Astrocyte of the hippocampus (primary cell): ENCODE measurements at regions not wholly inside any gene's neighbourhood (a gene's known extent, or its start where the extent isn't known, plus 50 kb on each side); places are given as distances from the start of the nearest gene placed in this dataset.

Source experiments
- DNase-seq: peaks from one replicate; pipeline ENCODE4 v3.0.0; 2011; ENCODE audit warnings: low read depth, low spot score

- DNase-seq, result no peak
These were observed 120.4 kb upstream of the P2RY1 start for GRCh38 chr3:152714507-152714906.

DNA sequence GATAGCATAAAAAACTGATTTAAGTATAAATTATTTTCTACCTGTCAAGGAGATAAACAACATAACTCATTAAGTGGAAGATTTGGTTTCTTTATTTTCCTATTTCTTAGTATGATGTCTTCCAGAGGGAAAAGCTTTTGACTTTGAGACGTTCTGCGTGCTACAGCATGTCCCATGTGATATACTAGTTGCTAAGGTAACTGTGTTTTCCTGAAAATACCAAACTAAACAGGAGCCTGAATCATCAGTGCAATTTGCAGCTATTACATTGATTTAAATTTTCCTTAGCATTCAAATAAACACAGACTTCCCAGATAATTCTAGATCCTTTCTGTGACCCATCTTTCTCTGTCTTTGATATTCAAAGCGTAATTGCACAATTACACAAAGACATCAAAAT is 117.7 kb upstream of the P2RY1 start:
- DNase-seq, result no peak

DNA sequence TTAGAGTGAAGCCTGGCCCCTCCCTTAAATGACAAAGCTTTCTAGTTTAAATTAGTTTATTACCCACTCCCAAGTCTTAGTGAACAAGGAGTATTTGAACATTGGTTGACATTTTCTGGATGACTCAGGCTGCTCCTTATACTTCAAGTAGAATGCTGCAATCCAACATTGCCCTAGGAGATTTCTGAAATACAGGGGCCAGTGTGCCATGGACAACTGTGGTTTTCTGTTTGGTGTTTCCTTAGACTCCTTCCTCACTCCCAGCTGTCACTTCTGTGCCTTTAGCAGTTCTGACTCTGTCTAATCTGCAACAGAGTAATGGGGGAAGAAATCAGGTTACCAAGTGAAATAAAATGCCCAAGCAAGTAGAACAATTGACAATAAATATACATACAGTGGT is 116.1 kb upstream of the P2RY1 start:
- DNase-seq, result peak; percentile 3

GRCh38 chr3:152719264-152719663 is 115.7 kb upstream of the P2RY1 start:
- DNase-seq, result peak; percentile 31

GRCh38 chr3:152720951-152721718 is 113.8 kb upstream of the P2RY1 start:
- no peak for DNase-seq

GRCh38 chr3:152724270-152724669 is 110.7 kb upstream of the P2RY1 start:
- no peak for DNase-seq

GRCh38 chr3:152728231-152728980 is 106.5 kb upstream of the P2RY1 start:
- DNase-seq, result no peak

GRCh38 chr3:152729906-152730305 is 105.0 kb upstream of the P2RY1 start:
- DNase-seq, result no peak

DNA sequence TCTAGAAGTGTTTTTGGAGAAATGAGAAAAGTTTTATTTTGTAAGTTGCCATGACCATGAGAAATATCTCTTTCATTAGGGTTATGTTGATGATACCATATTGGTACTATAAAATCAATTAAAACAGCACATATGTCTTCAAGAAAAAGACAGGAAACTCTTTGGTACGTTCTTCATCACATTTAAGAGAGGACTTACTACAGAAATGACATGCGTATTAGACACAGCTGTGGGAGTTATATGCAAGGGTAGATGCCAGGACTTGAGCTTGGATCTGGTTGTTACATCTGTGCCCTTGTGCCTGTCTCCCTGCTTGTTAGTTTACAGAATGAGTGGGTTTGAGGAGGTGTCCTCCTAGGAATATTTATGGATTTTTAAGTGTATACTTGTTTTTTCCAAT is 103.4 kb upstream of the P2RY1 start:
- DNase-seq, result no peak

GRCh38 chr3:152733584-152734119 is 101.3 kb upstream of the P2RY1 start:
- no peak for DNase-seq

DNA sequence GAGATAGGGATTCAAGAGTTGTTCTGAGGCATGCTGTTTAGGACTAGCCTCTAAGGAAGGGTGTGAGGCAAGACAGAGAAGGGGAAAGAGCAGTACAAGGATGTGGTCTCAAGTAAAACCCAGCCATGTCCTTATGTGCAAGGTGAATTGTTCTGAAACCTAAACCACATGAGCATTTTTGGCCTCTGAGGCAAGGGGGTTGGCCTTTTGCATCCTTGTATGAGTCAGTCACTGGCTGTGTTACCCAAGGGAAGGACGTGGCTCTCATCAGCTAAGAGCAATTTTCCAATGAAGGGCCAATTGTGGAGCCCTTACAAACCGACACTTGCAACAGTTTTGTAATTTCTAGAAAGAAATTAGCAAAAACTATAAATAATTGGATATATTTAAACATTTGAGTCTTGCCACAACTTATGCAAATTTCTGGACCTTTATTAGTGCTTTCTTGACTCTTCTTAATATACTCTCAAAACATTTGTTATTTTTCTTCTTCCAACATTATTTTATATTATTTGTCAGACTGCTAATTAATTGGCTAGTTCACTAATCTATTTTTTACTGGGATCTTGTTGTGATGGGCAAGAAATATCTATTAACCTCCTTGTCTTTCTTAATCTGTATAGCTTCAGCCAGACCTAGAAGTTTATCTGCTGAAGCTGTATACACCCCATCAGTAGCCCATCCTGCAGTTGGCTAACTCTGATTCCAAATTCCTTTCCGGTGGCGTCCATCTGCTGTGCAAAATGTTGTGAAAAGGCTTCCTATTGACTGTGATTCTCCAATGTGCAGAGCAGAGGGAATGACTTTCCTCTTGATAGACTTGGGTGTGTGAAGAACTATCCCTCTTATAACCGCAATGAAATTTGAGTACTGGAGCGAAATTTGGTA is 97.7 kb upstream of the P2RY1 start:
- DNase-seq, result peak; percentile 85

DNA sequence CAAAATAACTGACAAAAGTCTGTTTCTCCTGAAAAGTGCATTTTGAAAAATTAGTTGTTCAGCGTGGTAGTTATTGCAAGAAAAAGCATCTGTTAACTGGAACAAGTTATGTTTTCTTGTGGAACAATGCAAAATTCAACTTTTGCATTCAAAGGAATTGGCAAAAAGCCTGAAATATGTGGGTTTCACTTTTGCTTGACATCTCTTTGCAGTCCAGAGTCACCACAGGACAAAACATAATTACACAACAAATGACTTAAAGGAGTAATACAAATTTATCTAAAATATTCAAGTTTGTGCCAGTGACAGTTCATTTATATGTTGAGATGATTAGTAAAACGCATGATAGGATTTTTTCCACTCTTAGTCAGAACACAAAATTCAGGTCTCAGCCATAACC is 96.3 kb upstream of the P2RY1 start:
- peak; percentile 20 for DNase-seq

DNA sequence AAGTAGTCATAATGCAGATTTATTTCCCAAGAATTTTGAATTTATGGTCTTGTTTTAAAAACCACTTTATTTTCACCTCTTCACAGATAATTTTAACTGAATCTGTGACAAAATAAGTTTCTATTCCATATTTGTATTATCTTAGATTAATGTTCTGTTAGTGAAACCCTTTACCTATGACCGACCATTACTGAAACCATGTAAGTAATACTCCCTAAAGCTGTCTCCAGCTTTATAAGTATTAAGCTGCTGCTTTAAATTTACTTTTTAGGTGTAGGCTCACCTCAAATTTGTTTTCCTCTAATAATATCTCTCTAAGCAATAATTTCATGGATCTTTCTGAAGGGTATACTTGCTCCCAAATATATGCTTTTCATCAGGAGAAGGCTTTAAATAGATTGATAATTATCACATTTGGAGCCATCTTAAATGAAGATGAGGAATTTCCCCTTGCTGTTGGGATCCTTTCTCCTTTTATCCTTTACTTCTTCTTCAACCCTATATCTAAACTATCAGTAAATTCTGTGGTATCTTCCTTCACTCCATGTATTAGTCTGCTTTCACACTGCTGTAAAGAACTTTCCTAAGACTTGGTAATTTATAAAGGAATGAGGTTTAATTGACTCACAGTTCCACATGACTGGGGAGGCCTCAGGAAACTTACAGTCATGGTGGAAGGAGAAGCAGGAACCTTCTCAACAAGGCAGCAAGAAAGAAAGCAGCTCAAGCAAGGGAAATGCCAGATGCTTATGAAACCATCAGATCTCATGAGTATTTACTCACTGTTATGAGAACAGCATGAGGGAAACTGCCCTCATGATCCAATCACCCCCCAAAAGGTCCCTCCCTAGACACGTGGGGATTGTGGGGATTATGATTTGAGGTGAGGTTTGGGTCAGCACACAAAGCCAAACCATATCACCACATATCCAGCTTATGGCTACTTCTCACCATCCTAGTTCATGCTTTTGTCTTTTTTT is 92.3 kb upstream of the P2RY1 start:
- DNase-seq, result no peak

- no peak for DNase-seq
These were observed 89.3 kb upstream of the P2RY1 start for GRCh38 chr3:152745646-152746045.

DNA sequence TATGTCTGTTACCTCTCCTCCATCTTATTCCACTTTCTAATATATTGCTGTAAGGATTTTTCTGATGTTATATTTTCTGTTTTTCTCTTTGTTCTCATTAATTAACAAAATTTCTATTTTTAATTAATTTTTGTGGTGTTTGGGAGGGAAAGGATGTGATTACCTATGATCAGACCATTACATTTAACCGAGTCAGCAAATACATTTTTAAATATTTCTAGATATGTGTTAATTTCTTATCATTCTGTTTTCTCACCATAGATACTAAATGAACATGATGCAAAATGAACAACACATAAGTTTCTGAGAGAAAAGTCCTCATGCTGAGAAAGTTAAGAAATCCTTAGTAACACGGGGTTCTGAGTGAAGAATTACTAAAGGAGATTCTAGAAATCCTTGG is 80.6 kb upstream of the P2RY1 start:
- no peak for DNase-seq

- no peak for DNase-seq
These were observed 78.1 kb upstream of the P2RY1 start for GRCh38 chr3:152756807-152757206.

- no peak for DNase-seq
These were observed 74.8 kb upstream of the P2RY1 start for GRCh38 chr3:152760024-152760563.

DNA sequence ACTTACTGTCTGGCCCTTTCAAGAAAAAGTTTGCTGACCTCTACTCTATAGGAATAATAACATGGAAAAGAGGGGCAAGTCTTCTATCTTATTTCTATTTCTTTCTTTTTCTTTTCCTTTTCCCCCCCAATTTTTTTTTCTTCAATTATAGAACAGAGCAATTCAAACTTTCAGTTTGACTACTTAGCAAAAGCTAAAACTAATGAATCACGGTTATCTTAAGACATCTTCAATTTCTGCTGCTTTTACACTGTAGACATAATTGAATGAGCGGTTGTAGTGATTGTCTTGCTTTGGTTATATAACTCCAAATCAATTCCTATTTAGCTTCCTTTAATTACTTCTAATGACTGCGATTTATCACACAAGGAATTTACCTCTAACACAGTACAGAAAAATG is 74.3 kb upstream of the P2RY1 start:
- no peak for DNase-seq

DNA sequence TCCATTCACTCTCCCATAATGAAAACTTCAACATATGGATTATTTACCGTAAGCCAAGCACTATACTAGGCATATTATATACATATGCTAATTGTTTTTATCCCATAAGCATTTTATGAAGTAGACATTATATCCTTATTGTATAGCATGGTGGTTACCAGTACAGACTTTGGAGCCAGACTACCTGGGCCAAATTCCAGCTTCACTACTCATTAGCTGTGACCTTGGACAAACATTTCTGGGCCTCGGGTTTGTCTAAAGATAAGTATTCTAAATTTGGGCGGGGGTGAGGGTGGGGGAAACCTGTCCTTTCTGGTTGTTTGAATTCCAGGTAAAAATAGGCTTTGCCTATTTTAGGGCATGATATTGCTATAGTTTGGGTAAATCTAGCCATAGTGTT is 66.5 kb upstream of the P2RY1 start:
- DNase-seq, result no peak

DNA sequence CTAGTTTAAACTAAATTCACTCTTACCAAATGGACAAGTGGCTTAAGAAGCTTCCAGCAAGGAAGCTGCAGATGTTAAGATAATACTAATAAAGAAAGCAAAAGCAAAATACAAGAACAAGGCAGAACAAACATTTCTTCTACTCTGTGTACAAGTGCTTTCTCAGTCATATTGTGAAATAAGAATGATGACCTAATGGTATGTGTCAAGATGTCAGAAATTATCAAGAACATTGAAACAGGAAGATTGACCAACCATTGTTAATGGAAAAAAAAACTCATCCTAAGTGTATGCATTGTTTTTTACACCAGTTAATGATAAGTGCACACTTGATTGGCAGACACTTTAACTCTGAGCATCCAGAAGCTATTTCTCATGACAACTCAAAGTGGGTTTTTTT is 65.4 kb upstream of the P2RY1 start:
- no peak for DNase-seq
